Omental fat pad (tissue), 3 donors: ENCODE measurements at regions not wholly inside any gene's neighbourhood (a gene's known extent, or its start where the extent isn't known, plus 50 kb on each side); places are given as distances from the start of the nearest gene placed in this dataset.
"Not testable (repeated sequence)": the region's sequence is repeated elsewhere in the genome, so short reads cannot be mapped to it uniquely, and the experiment has no call there.

Source experiments
- ATAC-seq: fragments of 150-250 bp; one replicate; pipeline ENCODE4 v1.9.1; 2016; ENCODE audit warnings: mild to moderate bottlenecking, moderate library complexity; ENCODE audit not compliant: low FRiP score
- DNase-seq: peaks from one replicate; pipeline ENCODE4 v3.0.0-alpha.2; 2019; ENCODE audit warnings: low spot score
- TF ChIP-seq, protein P1 (sequence below), 3 donors: fragments of 450-650 bp; IDR thresholded peaks; one replicate each; pipeline ENCODE4 v1.5.1; 2016 to 2017; ENCODE audit warnings: antibody characterized with exemption in 3 of 3, mild to moderate bottlenecking in 3 of 3, moderate library complexity in 2 of 3

- no peak for ATAC-seq
- TF ChIP-seq, protein P1, sequence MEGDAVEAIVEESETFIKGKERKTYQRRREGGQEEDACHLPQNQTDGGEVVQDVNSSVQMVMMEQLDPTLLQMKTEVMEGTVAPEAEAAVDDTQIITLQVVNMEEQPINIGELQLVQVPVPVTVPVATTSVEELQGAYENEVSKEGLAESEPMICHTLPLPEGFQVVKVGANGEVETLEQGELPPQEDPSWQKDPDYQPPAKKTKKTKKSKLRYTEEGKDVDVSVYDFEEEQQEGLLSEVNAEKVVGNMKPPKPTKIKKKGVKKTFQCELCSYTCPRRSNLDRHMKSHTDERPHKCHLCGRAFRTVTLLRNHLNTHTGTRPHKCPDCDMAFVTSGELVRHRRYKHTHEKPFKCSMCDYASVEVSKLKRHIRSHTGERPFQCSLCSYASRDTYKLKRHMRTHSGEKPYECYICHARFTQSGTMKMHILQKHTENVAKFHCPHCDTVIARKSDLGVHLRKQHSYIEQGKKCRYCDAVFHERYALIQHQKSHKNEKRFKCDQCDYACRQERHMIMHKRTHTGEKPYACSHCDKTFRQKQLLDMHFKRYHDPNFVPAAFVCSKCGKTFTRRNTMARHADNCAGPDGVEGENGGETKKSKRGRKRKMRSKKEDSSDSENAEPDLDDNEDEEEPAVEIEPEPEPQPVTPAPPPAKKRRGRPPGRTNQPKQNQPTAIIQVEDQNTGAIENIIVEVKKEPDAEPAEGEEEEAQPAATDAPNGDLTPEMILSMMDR (IDR thresholded peaks at IDR 0.05), result no peak
These were observed 62.5 kb upstream of the TNFSF4 start for GRCh38 chr1:173269490-173270230.

GRCh38 chr1:173270243-173270642 is 63.1 kb upstream of the TNFSF4 start:
- DNase-seq, result no peak
- no peak for ATAC-seq
- TF ChIP-seq, protein P1 (IDR thresholded peaks at IDR 0.05), result no peak

More at GRCh38 chr1:173269490-173270230, 62.5 kb upstream of the TNFSF4 start:
- no peak for DNase-seq

- not testable (repeated sequence) for DNase-seq, ATAC-seq
These were observed 63.9 kb upstream of the TNFSF4 start for GRCh38 chr1:173271021-173271420.

DNA sequence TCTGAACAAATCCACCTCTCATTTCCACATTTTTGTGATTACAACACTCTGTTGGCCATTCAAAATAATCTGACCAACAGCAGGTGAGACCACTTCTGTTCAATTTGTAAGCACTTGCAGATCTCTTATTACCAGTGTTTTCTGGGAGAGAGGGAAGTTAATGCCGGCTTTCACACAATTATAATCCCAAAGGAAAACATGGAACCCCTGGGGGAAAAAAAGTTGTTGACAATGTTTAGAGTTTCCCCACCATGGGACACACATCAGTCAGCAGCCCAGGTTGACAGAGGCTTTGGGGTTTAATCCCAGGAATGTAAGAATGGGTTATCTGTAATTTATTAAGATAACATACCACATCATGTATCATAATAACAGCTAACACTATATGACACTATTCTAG is 68.4 kb upstream of the TNFSF4 start:
- ATAC-seq, result no peak
- no peak for DNase-seq
- TF ChIP-seq, protein P1 (IDR thresholded peaks at IDR 0.05), result no peak

DNA sequence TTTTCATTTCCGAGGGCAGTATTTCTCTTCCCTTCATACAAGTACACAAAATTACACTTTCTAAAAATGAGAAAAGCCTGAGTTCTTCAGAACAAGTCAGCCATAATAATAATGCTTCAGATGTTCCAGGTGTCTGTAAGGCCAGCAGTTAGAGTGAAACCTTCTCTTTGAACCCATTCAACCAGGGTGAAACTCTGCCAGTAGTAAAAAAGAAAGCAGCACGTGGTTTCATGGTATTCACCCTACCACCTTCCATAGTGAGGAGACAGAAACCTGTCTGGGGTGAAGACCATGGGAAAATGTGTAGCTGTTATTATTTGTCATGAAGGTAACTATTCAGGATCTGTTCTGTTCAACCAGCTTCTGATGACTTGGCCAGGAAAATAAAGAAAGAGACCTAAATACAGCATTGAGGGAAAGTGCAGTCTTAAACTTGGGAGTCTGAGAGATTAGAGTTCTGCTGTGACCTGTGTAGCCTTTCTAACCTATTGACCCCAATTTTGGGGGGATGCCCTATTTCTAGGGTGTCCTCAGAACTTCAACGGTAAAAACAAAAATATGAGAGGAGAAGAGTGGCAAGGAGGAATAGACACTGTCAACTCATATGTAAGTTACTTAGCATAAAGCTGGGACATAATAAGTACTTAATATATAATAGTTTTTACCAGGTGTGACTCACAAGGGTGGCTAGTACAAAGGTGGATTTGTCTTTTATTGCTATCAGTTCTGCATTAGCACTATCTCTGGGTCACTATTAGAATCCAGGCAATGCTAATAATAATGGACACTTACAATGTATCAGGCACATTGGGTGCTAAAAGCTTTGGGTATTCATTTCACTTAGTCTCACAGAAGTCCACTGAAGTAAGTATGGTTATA is 70.0 kb upstream of the TNFSF4 start:
- ATAC-seq (no peak), DNase-seq (no peak)
- TF ChIP-seq, protein P1 (IDR thresholded peaks at IDR 0.05), result no peak

GRCh38 chr1:173280899-173281660 is 73.9 kb upstream of the TNFSF4 start:
- ATAC-seq, result no peak
- TF ChIP-seq, protein P1 (IDR thresholded peaks at IDR 0.05), result no peak
- DNase-seq, result no peak

DNA sequence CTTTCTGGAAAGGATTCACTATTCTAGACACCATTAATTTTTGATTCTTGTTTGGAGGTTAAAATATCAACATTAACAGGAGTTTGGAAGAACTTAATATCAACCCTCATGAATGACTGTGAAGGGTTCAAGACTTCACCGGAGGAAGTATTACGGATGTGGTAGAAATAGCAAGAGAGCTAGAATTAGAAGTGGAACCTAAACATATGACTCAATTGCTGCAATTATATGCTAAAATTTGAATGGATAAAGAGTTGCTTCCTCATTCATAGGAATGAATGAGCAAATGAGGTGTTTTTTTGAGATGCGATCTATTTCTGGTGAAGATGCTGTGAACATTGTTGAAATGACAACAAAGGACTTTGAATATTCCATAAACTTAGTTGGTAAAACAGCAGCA is 77.9 kb upstream of the TNFSF4 start:
- DNase-seq (no peak), ATAC-seq (no peak)
- TF ChIP-seq, protein P1 (IDR thresholded peaks at IDR 0.05), result no peak
